SK-N-SH (cell line): ENCODE measurements at regions not wholly inside any gene's neighbourhood (a gene's known extent, or its start where the extent isn't known, plus 50 kb on each side); places are given as distances from the start of the nearest gene placed in this dataset.

ENCODE experiments used
- ELF1 ChIP-seq: IDR thresholded peaks from 2 replicates; pipeline ENCODE4 v1.4.0; 2012
- EZH2phosphoT487 ChIP-seq: fragments of 200-600 bp; sonication (generic); IDR thresholded peaks from 2 replicates; pipeline ENCODE4 v1.6.1; 2017; ENCODE audit warnings: low read depth, mixed run types, mild to moderate bottlenecking, antibody characterized with exemption, moderate library complexity, borderline replicate concordance
- JUND ChIP-seq: IDR thresholded peaks from 2 replicates; pipeline ENCODE4 v1.4.0; 2012
- SIN3A ChIP-seq: IDR thresholded peaks from 2 replicates; pipeline ENCODE4 v1.6.1; 2012; ENCODE audit warnings: low read depth, mild to moderate bottlenecking, low read length, moderate library complexity, borderline replicate concordance
- TEAD4 ChIP-seq: IDR thresholded peaks from 2 replicates; pipeline ENCODE4 v1.4.0; 2012; ENCODE audit warnings: mild to moderate bottlenecking, borderline replicate concordance; ENCODE audit not compliant: insufficient read depth

DNA sequence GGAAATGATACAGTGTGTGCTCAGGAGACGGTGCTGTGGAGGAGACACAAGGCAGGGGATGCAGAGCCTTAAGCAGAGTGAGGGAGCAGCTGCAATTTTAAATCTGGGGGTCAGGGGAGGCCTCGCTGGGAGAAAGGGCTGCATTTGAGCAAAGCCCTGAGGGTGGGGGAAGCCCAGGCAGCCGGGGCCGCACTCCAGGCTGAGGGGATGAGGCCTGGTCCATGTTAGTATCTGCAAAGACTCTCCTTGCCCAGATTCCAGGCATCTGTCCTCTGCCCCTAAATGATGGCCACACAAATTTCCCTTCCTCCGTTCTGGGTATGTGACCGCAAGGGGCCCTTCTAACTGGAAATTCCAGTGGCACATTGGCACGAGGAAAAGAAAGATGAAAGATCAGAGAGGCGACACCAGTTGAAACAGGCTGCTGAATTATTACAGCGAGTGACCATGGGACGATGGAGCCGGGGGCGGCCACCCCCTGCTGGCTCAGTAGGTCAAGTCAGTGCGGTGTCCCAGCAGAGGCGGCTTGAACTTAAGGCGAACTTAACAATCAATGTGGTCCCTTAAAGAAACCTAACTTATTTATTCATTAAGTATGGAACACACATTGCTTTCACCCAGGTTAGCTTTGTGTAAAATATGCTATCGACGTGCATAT, 62.3 kb upstream of the KAT6B start:
- TF ChIP-seq TEAD4 (no peak), ELF1 (no peak), EZH2phosphoT487 (no peak), JUND (no peak), SIN3A (no peak)
